Neural progenitor cell (in vitro differentiated cells): ENCODE measurements at regions not wholly inside any gene's neighbourhood (a gene's known extent, or its start where the extent isn't known, plus 50 kb on each side); places are given as distances from the start of the nearest gene placed in this dataset.

ENCODE experiments used
- DNase-seq: peaks from one replicate; pipeline ENCODE4 v3.0.0-alpha.2; 2016; ENCODE audit warnings: low spot score
- H2AFZ ChIP-seq: fragments of 200-600 bp; sonication (generic); replicated peaks from 2 replicates; pipeline ENCODE4 v1.6.1; 2016; ENCODE audit warnings: antibody characterized with exemption
- H3F3A ChIP-seq: fragments of 200-600 bp; sonication (generic); 2 replicates; pipeline ENCODE4 v1.6.1; 2016; ENCODE audit warnings: antibody characterized with exemption, low read depth
- H3K27ac ChIP-seq: fragments of 200-600 bp; sonication (generic); 2 replicates; pipeline ENCODE4 v1.5.1; 2016; ENCODE audit warnings: mild to moderate bottlenecking
- H3K27me3 ChIP-seq: fragments of 200-600 bp; sonication (generic); 2 replicates; pipeline ENCODE4 v1.6.1; 2016; ENCODE audit warnings: mild to moderate bottlenecking, moderate library complexity
- H3K36me3 ChIP-seq: fragments of 200-600 bp; sonication (generic); 2 replicates; pipeline ENCODE4 v1.5.1; 2016
- H3K4me1 ChIP-seq: fragments of 200-600 bp; sonication (generic); 2 replicates; pipeline ENCODE4 v1.6.1; 2016; ENCODE audit warnings: mixed run types
- H3K4me2 ChIP-seq: fragments of 200-600 bp; sonication (generic); 2 replicates; pipeline ENCODE4 v1.6.1; 2016
- H3K4me3 ChIP-seq: fragments of 200-600 bp; sonication (generic); 2 replicates; pipeline ENCODE4 v1.5.1; 2016
- H3K79me2 ChIP-seq: fragments of 200-600 bp; sonication (generic); 2 replicates; pipeline ENCODE4 v1.6.1; 2016; ENCODE audit warnings: low read depth
- H3K9ac ChIP-seq: fragments of 200-600 bp; sonication (generic); 2 replicates; pipeline ENCODE4 v1.6.1; 2016
- H3K9me3 ChIP-seq: fragments of 200-600 bp; sonication (generic); 2 replicates; pipeline ENCODE4 v1.5.1; 2016; ENCODE audit warnings: low read depth
- H4K20me1 ChIP-seq: fragments of 200-600 bp; sonication (generic); 2 replicates; pipeline ENCODE4 v1.6.1; 2016; ENCODE audit warnings: low read depth
- H3K27ac Mint-ChIP-seq: 3 replicates; pipeline ENCODE4 v1.8.0; 2021; ENCODE audit warnings: mixed read lengths
- H3K27me3 Mint-ChIP-seq: 2 replicates; pipeline ENCODE4 v1.8.0; 2022; ENCODE audit warnings: low read depth, mild to moderate bottlenecking, inconsistent platforms, moderate library complexity, mixed read lengths; ENCODE audit not compliant: insufficient read depth
- H3K36me3 Mint-ChIP-seq: 3 replicates; pipeline ENCODE4 v1.8.0; 2021; ENCODE audit warnings: mixed read lengths
- H3K4me1 Mint-ChIP-seq: 3 replicates; pipeline ENCODE4 v1.8.0; 2021; ENCODE audit warnings: mixed read lengths
- H3K4me3 Mint-ChIP-seq: 3 replicates; pipeline ENCODE4 v1.8.0; 2021; ENCODE audit warnings: mild to moderate bottlenecking, moderate library complexity, mixed read lengths
- H3K9me3 Mint-ChIP-seq: 3 replicates; pipeline ENCODE4 v1.8.0; 2020; ENCODE audit warnings: mixed read lengths
- EZH2 ChIP-seq: fragments of 200-600 bp; sonication (generic); IDR thresholded peaks from 2 replicates; pipeline ENCODE4 v1.6.1; 2017; ENCODE audit warnings: antibody characterized with exemption, mild to moderate bottlenecking, moderate library complexity
- EZH2phosphoT487 ChIP-seq: fragments of 200-600 bp; sonication (generic); IDR thresholded peaks from 2 replicates; pipeline ENCODE4 v1.6.1; 2017; ENCODE audit warnings: antibody characterized with exemption
- TF ChIP-seq, protein P1 (sequence below): fragments of 200-600 bp; sonication (generic); IDR thresholded peaks from 2 replicates; pipeline ENCODE4 v1.5.1; 2017; ENCODE audit warnings: antibody characterized with exemption, mild to moderate bottlenecking

GRCh38 chr6:101212640-101213039 lies 180.9 kb upstream of the GRIK2 start:
- H3K4me1 ChIP-seq: no peaks in the 10 kb centered on the region
- Mint-ChIP-seq H3K9me3 (no peaks in the 10 kb centered on the region), H3K4me3 (no peak overlapping the region), H3K36me3 (no peaks in the 10 kb centered on the region), H3K27ac (no peak overlapping the region), H3K4me1 (no peaks in the 10 kb centered on the region), H3K27me3 (no peaks in the 10 kb centered on the region)
- no peak overlapping the region for H3K4me3 ChIP-seq
- no peaks in the 10 kb centered on the region for H3K79me2 ChIP-seq
- H3K27ac ChIP-seq: no peak overlapping the region
- H3K4me2 ChIP-seq: no peak overlapping the region
- H3K36me3 ChIP-seq: no peaks in the 10 kb centered on the region
- no peaks in the 10 kb centered on the region for H4K20me1 ChIP-seq
- DNase-seq: no peak
- H3F3A ChIP-seq: no peaks in the 10 kb centered on the region
- no peak overlapping the region for H2AFZ ChIP-seq
- no peaks in the 10 kb centered on the region for H3K27me3 ChIP-seq
- H3K9ac ChIP-seq: no peak overlapping the region
- TF ChIP-seq EZH2 (no peak), EZH2phosphoT487 (no peak)
- TF ChIP-seq, protein P1, sequence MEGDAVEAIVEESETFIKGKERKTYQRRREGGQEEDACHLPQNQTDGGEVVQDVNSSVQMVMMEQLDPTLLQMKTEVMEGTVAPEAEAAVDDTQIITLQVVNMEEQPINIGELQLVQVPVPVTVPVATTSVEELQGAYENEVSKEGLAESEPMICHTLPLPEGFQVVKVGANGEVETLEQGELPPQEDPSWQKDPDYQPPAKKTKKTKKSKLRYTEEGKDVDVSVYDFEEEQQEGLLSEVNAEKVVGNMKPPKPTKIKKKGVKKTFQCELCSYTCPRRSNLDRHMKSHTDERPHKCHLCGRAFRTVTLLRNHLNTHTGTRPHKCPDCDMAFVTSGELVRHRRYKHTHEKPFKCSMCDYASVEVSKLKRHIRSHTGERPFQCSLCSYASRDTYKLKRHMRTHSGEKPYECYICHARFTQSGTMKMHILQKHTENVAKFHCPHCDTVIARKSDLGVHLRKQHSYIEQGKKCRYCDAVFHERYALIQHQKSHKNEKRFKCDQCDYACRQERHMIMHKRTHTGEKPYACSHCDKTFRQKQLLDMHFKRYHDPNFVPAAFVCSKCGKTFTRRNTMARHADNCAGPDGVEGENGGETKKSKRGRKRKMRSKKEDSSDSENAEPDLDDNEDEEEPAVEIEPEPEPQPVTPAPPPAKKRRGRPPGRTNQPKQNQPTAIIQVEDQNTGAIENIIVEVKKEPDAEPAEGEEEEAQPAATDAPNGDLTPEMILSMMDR: no peak
- H3K9me3 ChIP-seq: no peaks in the 10 kb centered on the region

- no peak for DNase-seq
- H3K9ac ChIP-seq: no peak overlapping the region
- no peak overlapping the region for H2AFZ ChIP-seq
- Mint-ChIP-seq H3K4me3 (no peak overlapping the region), H3K27ac (no peak overlapping the region), H3K27me3 (no peaks in the 10 kb centered on the region), H3K9me3 (no peaks in the 10 kb centered on the region), H3K36me3 (no peaks in the 10 kb centered on the region), H3K4me1 (peaks cover 5% of the 10 kb centered on the region)
- no peaks in the 10 kb centered on the region for H3K27me3 ChIP-seq
- TF ChIP-seq, protein P1: no peak
- TF ChIP-seq EZH2phosphoT487 (no peak), EZH2 (no peak)
- no peaks in the 10 kb centered on the region for H4K20me1 ChIP-seq
- no peak overlapping the region for H3K4me3 ChIP-seq
- H3K36me3 ChIP-seq: no peaks in the 10 kb centered on the region
- no peaks in the 10 kb centered on the region for H3K79me2 ChIP-seq
- H3K4me1 ChIP-seq: no peaks in the 10 kb centered on the region
- no peaks in the 10 kb centered on the region for H3K9me3 ChIP-seq
- no peak overlapping the region for H3K27ac ChIP-seq
- no peaks in the 10 kb centered on the region for H3F3A ChIP-seq
- H3K4me2 ChIP-seq: no peak overlapping the region
These were observed 171.5 kb upstream of the GRIK2 start for GRCh38 chr6:101222007-101222406.

DNA sequence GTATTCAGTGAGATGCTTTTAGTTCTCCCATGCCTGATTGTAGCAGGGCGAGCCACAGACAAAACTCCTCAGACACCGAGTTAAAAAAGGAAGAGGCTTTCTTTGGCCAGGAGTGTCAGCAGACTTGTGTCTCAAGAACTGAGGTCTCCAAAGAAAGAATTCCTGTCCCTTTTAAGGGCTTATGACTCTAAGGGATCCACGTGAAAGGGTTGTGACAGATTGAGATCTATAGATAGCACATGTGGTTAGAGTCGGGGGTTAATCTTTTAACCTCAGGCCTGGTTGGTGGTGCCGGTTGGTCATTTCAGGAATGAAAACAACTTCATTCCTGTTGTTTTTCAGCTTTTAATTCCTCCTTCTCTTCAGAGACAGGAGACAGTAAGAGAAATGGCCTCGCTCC lies 168.8 kb upstream of the GRIK2 start:
- TF ChIP-seq EZH2phosphoT487 (no peak), EZH2 (no peak)
- TF ChIP-seq, protein P1: no peak
- no peak overlapping the region for H3K4me3 Mint-ChIP-seq
- DNase-seq: no peak

More for the DNA sequence above, 168.8 kb upstream of the GRIK2 start:
- Histone ChIP-seq H3K79me2 (no peaks in the 10 kb centered on the region), H2AFZ (no peak overlapping the region), H3K27ac (no peak overlapping the region), H3K9me3 (no peaks in the 10 kb centered on the region), H3K9ac (no peak overlapping the region), H4K20me1 (no peaks in the 10 kb centered on the region), H3K4me1 (no peaks in the 10 kb centered on the region), H3F3A (no peaks in the 10 kb centered on the region), H3K27me3 (no peaks in the 10 kb centered on the region), H3K4me3 (no peak overlapping the region), H3K4me2 (no peak overlapping the region), H3K36me3 (no peaks in the 10 kb centered on the region)
- Mint-ChIP-seq H3K4me1 (peaks cover 5% of the 10 kb centered on the region), H3K27me3 (no peaks in the 10 kb centered on the region), H3K36me3 (no peaks in the 10 kb centered on the region), H3K9me3 (no peaks in the 10 kb centered on the region), H3K27ac (no peak overlapping the region)
